Gastrocnemius medialis (tissue), 4 donors: ENCODE measurements at regions not wholly inside any gene's neighbourhood (a gene's known extent, or its start where the extent isn't known, plus 50 kb on each side); places are given as distances from the start of the nearest gene placed in this dataset.
"Not testable (repeated sequence)": the region's sequence is repeated elsewhere in the genome, so short reads cannot be mapped to it uniquely, and the experiment has no call there.

Experiments
- POLR2A ChIP-seq, 2 donors: fragments of 450-650 bp; IDR thresholded peaks; one replicate each; pipeline ENCODE4 v1.6.1; 2017; ENCODE audit warnings: antibody characterized with exemption in 2 of 2, mild to moderate bottlenecking in 2 of 2, moderate library complexity in 2 of 2
- TF ChIP-seq, protein P1 (sequence below), 5 experiments: fragments of 450-650 bp in 3 of 5; fragments of 200-600 bp in 2 of 5; sonication (generic) in 2 of 5; IDR thresholded peaks in 4 of 5; conservative IDR thresholded peaks in 1 of 5; 1 replicate in 4 of 5; 2 replicates in 1 of 5; pipeline ENCODE4 v1.5.1; 2016 to 2019; ENCODE audit warnings: antibody characterized with exemption in 5 of 5, mild to moderate bottlenecking in 3 of 5, moderate library complexity in 3 of 5

DNA sequence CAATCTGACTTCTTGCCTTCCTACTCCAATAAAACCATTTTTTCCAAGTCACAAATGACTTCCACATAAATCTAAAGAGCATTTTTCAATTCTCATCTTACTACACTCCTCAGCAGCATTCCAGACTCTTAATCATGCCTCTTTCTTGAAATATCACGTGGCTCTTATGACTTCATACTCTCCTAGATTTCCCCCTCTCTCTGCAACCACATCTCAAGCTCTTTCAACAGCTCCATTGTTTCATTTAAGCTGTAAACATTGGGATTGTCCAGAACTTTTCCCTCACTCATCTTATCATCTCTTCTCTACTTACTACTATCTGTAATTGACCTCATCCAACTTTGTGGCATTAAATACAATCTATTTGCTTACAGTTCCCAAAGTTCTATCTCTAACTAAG, 170.6 kb upstream of the POMZP3 start:
- TF ChIP-seq, protein P1, sequence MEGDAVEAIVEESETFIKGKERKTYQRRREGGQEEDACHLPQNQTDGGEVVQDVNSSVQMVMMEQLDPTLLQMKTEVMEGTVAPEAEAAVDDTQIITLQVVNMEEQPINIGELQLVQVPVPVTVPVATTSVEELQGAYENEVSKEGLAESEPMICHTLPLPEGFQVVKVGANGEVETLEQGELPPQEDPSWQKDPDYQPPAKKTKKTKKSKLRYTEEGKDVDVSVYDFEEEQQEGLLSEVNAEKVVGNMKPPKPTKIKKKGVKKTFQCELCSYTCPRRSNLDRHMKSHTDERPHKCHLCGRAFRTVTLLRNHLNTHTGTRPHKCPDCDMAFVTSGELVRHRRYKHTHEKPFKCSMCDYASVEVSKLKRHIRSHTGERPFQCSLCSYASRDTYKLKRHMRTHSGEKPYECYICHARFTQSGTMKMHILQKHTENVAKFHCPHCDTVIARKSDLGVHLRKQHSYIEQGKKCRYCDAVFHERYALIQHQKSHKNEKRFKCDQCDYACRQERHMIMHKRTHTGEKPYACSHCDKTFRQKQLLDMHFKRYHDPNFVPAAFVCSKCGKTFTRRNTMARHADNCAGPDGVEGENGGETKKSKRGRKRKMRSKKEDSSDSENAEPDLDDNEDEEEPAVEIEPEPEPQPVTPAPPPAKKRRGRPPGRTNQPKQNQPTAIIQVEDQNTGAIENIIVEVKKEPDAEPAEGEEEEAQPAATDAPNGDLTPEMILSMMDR (IDR thresholded peaks at IDR 0.05 in 4 of 5, conservative IDR thresholded peaks at IDR 0.05 in 1 of 5), result not testable (repeated sequence)
- not testable (repeated sequence) for TF ChIP-seq POLR2A (IDR thresholded peaks at IDR 0.05)
